ENCODE measurements at regions not wholly inside any gene's neighbourhood (a gene's known extent, or its start where the extent isn't known, plus 50 kb on each side); places are given as distances from the start of the nearest gene placed in this dataset.

DNA sequence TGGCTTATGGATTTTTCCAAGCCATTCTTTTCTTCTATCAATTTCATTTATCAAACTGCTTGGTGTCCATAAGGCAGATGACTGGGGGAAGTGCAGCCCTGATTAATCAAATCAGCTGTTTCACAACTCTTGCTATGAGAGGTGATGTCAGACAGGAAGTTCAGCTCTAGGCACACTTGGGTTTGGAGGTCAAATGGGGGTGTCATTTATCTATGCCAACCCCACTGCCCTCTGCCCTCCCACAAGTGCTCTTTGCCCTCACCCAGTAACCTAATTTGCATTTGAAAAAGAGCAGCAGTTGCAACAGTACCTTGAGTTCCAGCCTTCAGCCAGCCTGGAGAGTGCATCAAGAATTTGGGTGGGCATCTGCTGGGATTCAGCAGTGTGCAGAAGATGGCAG lies 431.3 kb upstream of the SPRED2 start:
- TF ChIP-seq, protein P1, sequence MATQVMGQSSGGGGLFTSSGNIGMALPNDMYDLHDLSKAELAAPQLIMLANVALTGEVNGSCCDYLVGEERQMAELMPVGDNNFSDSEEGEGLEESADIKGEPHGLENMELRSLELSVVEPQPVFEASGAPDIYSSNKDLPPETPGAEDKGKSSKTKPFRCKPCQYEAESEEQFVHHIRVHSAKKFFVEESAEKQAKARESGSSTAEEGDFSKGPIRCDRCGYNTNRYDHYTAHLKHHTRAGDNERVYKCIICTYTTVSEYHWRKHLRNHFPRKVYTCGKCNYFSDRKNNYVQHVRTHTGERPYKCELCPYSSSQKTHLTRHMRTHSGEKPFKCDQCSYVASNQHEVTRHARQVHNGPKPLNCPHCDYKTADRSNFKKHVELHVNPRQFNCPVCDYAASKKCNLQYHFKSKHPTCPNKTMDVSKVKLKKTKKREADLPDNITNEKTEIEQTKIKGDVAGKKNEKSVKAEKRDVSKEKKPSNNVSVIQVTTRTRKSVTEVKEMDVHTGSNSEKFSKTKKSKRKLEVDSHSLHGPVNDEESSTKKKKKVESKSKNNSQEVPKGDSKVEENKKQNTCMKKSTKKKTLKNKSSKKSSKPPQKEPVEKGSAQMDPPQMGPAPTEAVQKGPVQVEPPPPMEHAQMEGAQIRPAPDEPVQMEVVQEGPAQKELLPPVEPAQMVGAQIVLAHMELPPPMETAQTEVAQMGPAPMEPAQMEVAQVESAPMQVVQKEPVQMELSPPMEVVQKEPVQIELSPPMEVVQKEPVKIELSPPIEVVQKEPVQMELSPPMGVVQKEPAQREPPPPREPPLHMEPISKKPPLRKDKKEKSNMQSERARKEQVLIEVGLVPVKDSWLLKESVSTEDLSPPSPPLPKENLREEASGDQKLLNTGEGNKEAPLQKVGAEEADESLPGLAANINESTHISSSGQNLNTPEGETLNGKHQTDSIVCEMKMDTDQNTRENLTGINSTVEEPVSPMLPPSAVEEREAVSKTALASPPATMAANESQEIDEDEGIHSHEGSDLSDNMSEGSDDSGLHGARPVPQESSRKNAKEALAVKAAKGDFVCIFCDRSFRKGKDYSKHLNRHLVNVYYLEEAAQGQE (IDR thresholded peaks at IDR 0.05; ENCODE audit: low read depth), result no peak
- no peak for TF ChIP-seq TCF12 (IDR thresholded peaks at IDR 0.05; ENCODE audit: low read depth)
- no peak for TF ChIP-seq TAF1 (IDR thresholded peaks at IDR 0.05; ENCODE audit: low read depth)
